Pancreas (tissue), 10 donors: ENCODE measurements at regions not wholly inside any gene's neighbourhood (a gene's known extent, or its start where the extent isn't known, plus 50 kb on each side); places are given as distances from the start of the nearest gene placed in this dataset.
A peak's percentile ranks its signal among the peaks of the same experiment; 100 is the strongest.

Experiments
- ATAC-seq, 4 donors: fragments of 200-7000 bp; cut with Tn5 transposase; one replicate each; pipeline versions ENCODE4 v1.8.0 to v1.9.1; 2020; ENCODE audit warnings: mild to moderate bottlenecking in 4 of 4, moderate library complexity in 4 of 4
- DNase-seq, 6 donors: peaks; one replicate each; pipeline ENCODE4 v3.0.0-alpha.2; 2020
- FAIRE-seq: peaks from 2 replicates; lab custom pipeline; 2012; peaks lifted over from hg19 to GRCh38; lab: Jason Lieb, UNC
- H3K27ac ChIP-seq, 4 donors: fragments of 200-600 bp; sonication (generic); 1 replicate in 3 of 4; 2 replicates in 1 of 4; pipeline versions ENCODE4 v1.5.0 to v1.8.0; 2020
- H3K27me3 ChIP-seq, 4 donors: fragments of 200-600 bp; one replicate each; pipeline ENCODE4 v1.8.0; 2021
- H3K36me3 ChIP-seq, 3 donors: fragments of 200-600 bp; sonication (generic) in 1 of 3; one replicate each; pipeline versions ENCODE4 v1.5.0 to v1.8.0; 2020 to 2021
- H3K4me1 ChIP-seq, 3 donors: fragments of 200-600 bp; one replicate each; pipeline ENCODE4 v1.8.0; 2021
- H3K4me3 ChIP-seq, 4 donors: fragments of 200-600 bp; sonication (generic) in 2 of 4; one replicate each; pipeline versions ENCODE4 v1.5.0 to v1.8.0; 2020 to 2021
- H3K9me3 ChIP-seq, 4 donors: fragments of 200-600 bp; one replicate each; pipeline ENCODE4 v1.8.0; 2021
- CTCF ChIP-seq, 4 donors: fragments of 200-600 bp; sonication (generic) in 3 of 4; IDR thresholded peaks; one replicate each; pipeline versions ENCODE4 v1.5.0 to v1.8.0; 2021; ENCODE audit warnings: antibody characterized with exemption in 4 of 4
- whole genome bisulfite sequencing, 2 donors: extraction: QIAGEN DNeasy Blood & Tissue Kit; methylation state at CpG; one replicate each; pipeline ENCODE4 v1.1.7; 2013; 5-methylcytosine and 5-hydroxymethylcytosine counted together
- intact Hi-C, 3 donors: fragments of 100-400 bp; cut with DNase I; formaldehyde crosslinking; loops; one replicate each; pipeline versions ENCODE4 v1.11.1 to v1.14.2; 2022
- donor health status: healthy with polysubstance abuse.
- donor health status: DM: no; HTN: no; CAD: no; lungs with moderate emphysema.
- donor health status: DM: no; HTN: no; CAD: no.
- donor health status: control.
- donor health status: control.
- donor health status: Bipolar disorder and iron deficiency.
- donor health status: DM: yes; HTN: yes; CAD: no.
- donor health status: DM: no; HTN: no; CAD: no.
- donor health status: DM: no; HTN: no; CAD: no.
- donor health status: DM: yes; HTN: yes; CAD: no.

DNA sequence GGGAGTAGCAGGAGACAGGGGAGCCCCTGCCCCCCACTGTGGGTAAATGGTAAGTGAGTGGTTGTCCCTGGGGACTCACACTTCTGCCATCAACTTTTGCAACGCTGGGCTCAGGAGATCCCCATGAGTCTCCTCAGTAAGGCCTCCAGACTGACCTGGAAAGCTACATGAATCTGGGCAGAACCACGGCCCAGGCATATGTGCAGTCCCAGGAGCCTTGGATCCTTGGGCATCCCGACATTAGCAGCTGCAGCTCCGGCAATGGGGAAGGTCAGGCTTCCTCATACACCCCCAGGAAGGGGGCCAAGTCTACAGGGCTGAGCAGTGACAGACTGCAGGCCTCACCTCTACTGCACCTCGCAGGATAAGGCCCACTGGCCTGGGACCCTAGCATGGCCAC lies 868.7 kb upstream of the ADGRL4 start:
- no peak for FAIRE-seq
- H3K27ac ChIP-seq = no peak overlapping the region
- H3K27me3 ChIP-seq = no peaks in the 10 kb centered on the region
- WGBS, 2 donors = 92 to 95% methylated on average over 5 of the region's 5 CpGs
- peak in 1 of 6 donors; percentile 21 for DNase-seq
- no peaks in the 10 kb centered on the region for H3K4me1 ChIP-seq
- no peak overlapping the region for H3K4me3 ChIP-seq
- no peaks in the 10 kb centered on the region for H3K36me3 ChIP-seq
- no peak for ATAC-seq
- H3K9me3 ChIP-seq = no peaks in the 10 kb centered on the region
- TF ChIP-seq CTCF (IDR thresholded peaks at IDR 0.05) = no peak
- intact Hi-C loops = no loop called here

DNA sequence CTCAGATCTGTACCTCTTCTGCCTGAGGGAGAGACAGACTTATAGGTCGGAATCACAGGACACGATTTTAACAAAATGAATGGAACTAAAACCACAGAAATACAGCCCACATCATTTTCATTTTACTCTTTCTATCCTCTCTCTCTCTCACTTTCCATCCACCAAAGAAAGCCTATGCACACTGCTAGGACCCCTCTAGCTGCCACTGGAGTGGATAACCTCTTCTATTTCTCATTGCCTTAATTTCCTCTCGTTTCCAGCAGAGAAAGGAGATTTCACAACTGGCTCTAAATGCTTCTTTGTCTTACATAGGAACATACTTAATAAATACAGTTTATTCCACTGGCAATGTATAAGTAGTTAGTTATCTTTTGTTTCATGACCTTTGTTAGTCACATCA lies 867.8 kb upstream of the ADGRL4 start:
- no peak for ATAC-seq
- Histone ChIP-seq H3K27me3 (no peaks in the 10 kb centered on the region), H3K4me1 (no peaks in the 10 kb centered on the region), H3K36me3 (no peaks in the 10 kb centered on the region), H3K4me3 (no peak overlapping the region), H3K9me3 (no peaks in the 10 kb centered on the region), H3K27ac (no peak overlapping the region)
- WGBS, 2 donors = 80 to 81% methylated on average over 3 of the region's 3 CpGs
- no peak for FAIRE-seq
- intact Hi-C loops = no loop called here
- no peak for TF ChIP-seq CTCF (IDR thresholded peaks at IDR 0.05)
- no peak for DNase-seq

- DNase-seq (no peak), ATAC-seq (peak in 2 of 4 donors; percentile 15 to 36), FAIRE-seq (no peak)
- intact Hi-C loops = no loop called here
- H3K36me3 ChIP-seq = no peaks in the 10 kb centered on the region
- H3K9me3 ChIP-seq = no peaks in the 10 kb centered on the region
- H3K27me3 ChIP-seq = no peaks in the 10 kb centered on the region
- no peak overlapping the region for H3K4me3 ChIP-seq
- no peaks in the 10 kb centered on the region for H3K4me1 ChIP-seq
- 78 to 79% methylated on average over 8 of the region's 8 CpGs for WGBS, 2 donors
- no peak for TF ChIP-seq CTCF (IDR thresholded peaks at IDR 0.05)
- no peak overlapping the region for H3K27ac ChIP-seq
Measured at GRCh38 chr1:79859212-79859948, 852.9 kb upstream of the ADGRL4 start.

GRCh38 chr1:79852004-79852403 lies 845.5 kb upstream of the ADGRL4 start:
- DNase-seq = no peak
- no peak overlapping the region for H3K27ac ChIP-seq
- no peak for TF ChIP-seq CTCF (IDR thresholded peaks at IDR 0.05)
- WGBS, 2 donors = 72 to 74% methylated on average over 3 of the region's 3 CpGs
- no peak for ATAC-seq
- no peaks in the 10 kb centered on the region for H3K27me3 ChIP-seq
- no peaks in the 10 kb centered on the region for H3K9me3 ChIP-seq
- no peak overlapping the region for H3K4me3 ChIP-seq
- H3K36me3 ChIP-seq = no peaks in the 10 kb centered on the region
- FAIRE-seq = no peak
- no peaks in the 10 kb centered on the region for H3K4me1 ChIP-seq
- intact Hi-C loops = no loop called here

DNA sequence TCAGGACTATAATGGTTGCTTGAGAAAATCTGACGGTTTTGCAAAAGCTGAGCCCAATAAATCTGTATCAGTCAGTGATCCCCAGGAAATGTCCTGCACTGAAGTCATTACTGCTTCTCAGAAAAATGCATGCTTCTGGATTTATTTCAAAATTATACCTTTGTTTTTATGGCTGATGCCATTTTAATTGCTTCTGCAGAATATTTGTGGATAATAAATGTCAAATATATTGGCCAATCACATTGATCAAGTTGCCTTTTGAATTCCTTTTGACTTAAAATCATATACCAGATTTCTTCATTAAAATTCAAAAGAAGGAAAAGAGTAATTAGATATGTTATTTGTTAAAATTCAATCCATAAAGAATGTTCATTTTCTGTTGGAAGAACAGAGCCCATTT lies 842.9 kb upstream of the ADGRL4 start:
- H3K9me3 ChIP-seq = no peaks in the 10 kb centered on the region
- TF ChIP-seq CTCF (IDR thresholded peaks at IDR 0.05) = no peak
- intact Hi-C loops = no loop called here
- no peaks in the 10 kb centered on the region for H3K36me3 ChIP-seq
- ATAC-seq (no peak), DNase-seq (no peak), FAIRE-seq (no peak)
- H3K27ac ChIP-seq = no peak overlapping the region
- no peaks in the 10 kb centered on the region for H3K4me1 ChIP-seq
- no peak overlapping the region for H3K4me3 ChIP-seq
- 89 to 91% methylated on average over 1 of the region's 1 CpG for WGBS, 2 donors
- H3K27me3 ChIP-seq = no peaks in the 10 kb centered on the region
